ENCODE measurements at regions not wholly inside any gene's neighbourhood (a gene's known extent, or its start where the extent isn't known, plus 50 kb on each side); places are given as distances from the start of the nearest gene placed in this dataset.
"Not testable (repeated sequence)": the region's sequence is repeated elsewhere in the genome, so short reads cannot be mapped to it uniquely, and the experiment has no call there.

GRCh38 chr4:138460477-138461414 is 218.6 kb upstream of the SLC7A11 start:
- H3K4me3 Mint-ChIP-seq: no peak overlapping the region
- H3K9me3 Mint-ChIP-seq: peaks cover 2% of the 10 kb centered on the region
- no peak overlapping the region for H3K27ac Mint-ChIP-seq
- no peaks in the 10 kb centered on the region for H3K27me3 Mint-ChIP-seq
- no peak for ATAC-seq
- no peaks in the 10 kb centered on the region for H3K4me1 Mint-ChIP-seq
- no peaks in the 10 kb centered on the region for H3K36me3 Mint-ChIP-seq

DNA sequence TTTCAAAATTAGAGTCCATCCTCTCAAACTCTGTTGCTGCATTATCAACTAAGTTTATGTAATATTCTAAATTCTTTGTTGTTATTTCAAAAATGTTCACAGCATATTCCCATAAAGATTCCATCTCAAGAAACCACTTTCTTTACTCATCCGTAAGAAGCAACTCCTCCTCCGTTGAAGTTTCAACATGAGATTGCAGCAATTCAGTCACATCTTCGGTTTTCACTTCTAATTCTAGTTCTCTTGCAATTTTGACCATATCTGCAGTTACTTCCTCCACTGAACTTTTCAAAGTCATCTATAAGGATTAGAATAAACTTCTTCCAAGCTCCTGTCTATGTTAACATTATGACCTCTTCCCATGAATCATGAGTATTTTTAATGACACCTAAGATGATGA is 216.6 kb upstream of the SLC7A11 start:
- ATAC-seq: no peak
- Mint-ChIP-seq H3K27me3 (no peaks in the 10 kb centered on the region), H3K36me3 (no peaks in the 10 kb centered on the region), H3K4me3 (no peak overlapping the region), H3K27ac (no peak overlapping the region), H3K9me3 (peaks cover 4% of the 10 kb centered on the region), H3K4me1 (no peaks in the 10 kb centered on the region)

- not testable (repeated sequence) for ATAC-seq, H3K27me3 Mint-ChIP-seq, H3K36me3 Mint-ChIP-seq, H3K4me3 Mint-ChIP-seq, H3K4me1 Mint-ChIP-seq, H3K9me3 Mint-ChIP-seq, H3K27ac Mint-ChIP-seq
Observed at GRCh38 chr4:138456349-138456748, 214.2 kb upstream of the SLC7A11 start.

GRCh38 chr4:138455097-138455496 is 212.9 kb upstream of the SLC7A11 start:
- Mint-ChIP-seq H3K27ac (no peak overlapping the region), H3K27me3 (no peaks in the 10 kb centered on the region), H3K9me3 (peaks cover 4% of the 10 kb centered on the region), H3K36me3 (no peaks in the 10 kb centered on the region), H3K4me3 (no peak overlapping the region), H3K4me1 (no peaks in the 10 kb centered on the region)
- no peak for ATAC-seq

- H3K36me3 Mint-ChIP-seq: no peaks in the 10 kb centered on the region
- H3K4me3 Mint-ChIP-seq: no peak overlapping the region
- no peaks in the 10 kb centered on the region for H3K27me3 Mint-ChIP-seq
- H3K9me3 Mint-ChIP-seq: peaks cover 4% of the 10 kb centered on the region
- no peak for ATAC-seq
- no peaks in the 10 kb centered on the region for H3K4me1 Mint-ChIP-seq
- no peak overlapping the region for H3K27ac Mint-ChIP-seq
Observed at GRCh38 chr4:138452826-138453225, 210.7 kb upstream of the SLC7A11 start.

GRCh38 chr4:138451276-138451663 is 209.1 kb upstream of the SLC7A11 start:
- Mint-ChIP-seq H3K4me3 (no peak overlapping the region), H3K27ac (no peak overlapping the region), H3K27me3 (no peaks in the 10 kb centered on the region), H3K9me3 (peaks cover 4% of the 10 kb centered on the region), H3K36me3 (no peaks in the 10 kb centered on the region), H3K4me1 (no peaks in the 10 kb centered on the region)
- no peak for ATAC-seq

GRCh38 chr4:138450546-138451275 is 208.6 kb upstream of the SLC7A11 start:
- no peaks in the 10 kb centered on the region for H3K4me1 Mint-ChIP-seq
- H3K27me3 Mint-ChIP-seq: no peaks in the 10 kb centered on the region

DNA sequence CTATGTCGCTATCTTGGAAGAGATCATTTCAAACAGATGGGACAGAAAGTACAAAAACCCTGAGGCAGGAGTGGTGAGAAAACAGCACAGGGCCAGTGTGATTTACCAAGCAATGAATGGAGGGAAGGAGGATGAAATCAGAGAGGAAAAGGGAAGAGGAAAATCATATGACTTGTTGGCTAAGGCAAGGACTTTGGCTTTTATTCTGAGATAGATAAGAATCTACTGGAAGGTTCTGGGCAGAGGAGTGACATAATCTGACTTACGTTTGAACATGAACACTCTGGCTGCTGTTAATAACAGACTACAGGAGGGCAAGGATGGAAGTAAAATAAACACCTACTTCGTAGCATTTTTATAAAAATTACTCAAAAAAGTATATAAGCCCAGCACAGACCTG is 207.8 kb upstream of the SLC7A11 start:
- H3K4me3 Mint-ChIP-seq: no peak overlapping the region
- no peak overlapping the region for H3K27ac Mint-ChIP-seq
- no peaks in the 10 kb centered on the region for H3K36me3 Mint-ChIP-seq
- no peak for ATAC-seq
- no peaks in the 10 kb centered on the region for H3K9me3 Mint-ChIP-seq
- H3K27me3 Mint-ChIP-seq: no peaks in the 10 kb centered on the region
- no peaks in the 10 kb centered on the region for H3K4me1 Mint-ChIP-seq

More at GRCh38 chr4:138450546-138451275, 208.6 kb upstream of the SLC7A11 start:
- H3K4me3 Mint-ChIP-seq: no peak overlapping the region
- H3K9me3 Mint-ChIP-seq: peaks cover 2% of the 10 kb centered on the region
- no peaks in the 10 kb centered on the region for H3K36me3 Mint-ChIP-seq
- no peak overlapping the region for H3K27ac Mint-ChIP-seq
- ATAC-seq: no peak

DNA sequence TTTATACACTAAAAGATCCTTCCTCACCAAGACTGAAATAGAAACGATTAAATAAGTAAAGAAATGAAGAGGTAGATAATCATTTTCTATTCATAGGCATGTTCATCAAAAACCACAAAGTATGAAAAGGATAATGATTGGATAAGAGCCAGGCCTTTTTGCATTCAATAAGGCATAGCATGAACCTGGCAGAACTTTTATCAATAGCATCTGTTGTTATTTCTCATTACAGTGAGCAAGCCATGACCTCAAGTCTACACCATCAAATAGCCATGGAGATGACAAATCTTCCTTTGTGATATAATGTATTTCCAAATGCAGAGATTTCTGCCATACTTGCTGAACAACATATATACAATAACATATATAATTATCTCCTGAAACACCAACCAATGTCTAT is 206.0 kb upstream of the SLC7A11 start:
- no peak overlapping the region for H3K27ac Mint-ChIP-seq

GRCh38 chr4:138446456-138446855 is 204.3 kb upstream of the SLC7A11 start:
- Mint-ChIP-seq H3K27ac (no peak overlapping the region), H3K4me1 (no peaks in the 10 kb centered on the region), H3K4me3 (no peak overlapping the region), H3K27me3 (no peaks in the 10 kb centered on the region), H3K36me3 (no peaks in the 10 kb centered on the region), H3K9me3 (peaks cover 3% of the 10 kb centered on the region)
- ATAC-seq: no peak

More for the DNA sequence above, 206.0 kb upstream of the SLC7A11 start:
- no peaks in the 10 kb centered on the region for H3K27me3 Mint-ChIP-seq
- no peaks in the 10 kb centered on the region for H3K4me1 Mint-ChIP-seq
- no peak for ATAC-seq
- no peaks in the 10 kb centered on the region for H3K36me3 Mint-ChIP-seq
- no peak overlapping the region for H3K4me3 Mint-ChIP-seq
- H3K9me3 Mint-ChIP-seq: peaks cover 3% of the 10 kb centered on the region

GRCh38 chr4:138445098-138445497 is 202.9 kb upstream of the SLC7A11 start:
- Mint-ChIP-seq H3K27me3 (no peaks in the 10 kb centered on the region), H3K36me3 (no peaks in the 10 kb centered on the region), H3K9me3 (peaks cover 3% of the 10 kb centered on the region), H3K4me1 (no peaks in the 10 kb centered on the region), H3K4me3 (no peak overlapping the region), H3K27ac (no peak overlapping the region)
- no peak for ATAC-seq

DNA sequence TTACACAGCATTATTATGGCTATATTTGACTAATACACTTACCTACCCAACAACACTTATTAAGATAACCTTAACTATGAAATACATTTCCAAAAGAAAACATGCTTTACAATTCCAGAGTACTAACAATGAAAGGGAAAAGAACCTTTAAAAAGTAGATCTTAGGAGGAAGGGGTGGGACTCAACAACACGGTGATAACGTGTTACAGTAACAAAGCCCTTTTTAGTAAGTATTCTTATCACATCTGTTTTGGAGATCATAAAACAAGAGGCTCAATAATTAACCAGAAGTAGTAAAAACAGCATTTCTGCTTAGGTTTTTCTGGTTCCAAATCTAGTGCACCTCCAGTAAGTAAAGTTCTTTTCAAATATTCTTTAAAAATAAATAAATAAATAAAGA is 202.1 kb upstream of the SLC7A11 start:
- no peak overlapping the region for H3K27ac Mint-ChIP-seq
- no peaks in the 10 kb centered on the region for H3K27me3 Mint-ChIP-seq
- H3K36me3 Mint-ChIP-seq: no peaks in the 10 kb centered on the region
- H3K4me1 Mint-ChIP-seq: no peaks in the 10 kb centered on the region
- no peak for ATAC-seq
- peaks cover 3% of the 10 kb centered on the region for H3K9me3 Mint-ChIP-seq
- no peak overlapping the region for H3K4me3 Mint-ChIP-seq

- no peaks in the 10 kb centered on the region for H3K27me3 Mint-ChIP-seq
- no peak overlapping the region for H3K4me3 Mint-ChIP-seq
- peaks cover 10% of the 10 kb centered on the region for H3K9me3 Mint-ChIP-seq
- no peak overlapping the region for H3K27ac Mint-ChIP-seq
- ATAC-seq: no peak
- H3K36me3 Mint-ChIP-seq: peaks cover 3% of the 10 kb centered on the region
- H3K4me1 Mint-ChIP-seq: no peaks in the 10 kb centered on the region
Observed at GRCh38 chr4:138439143-138439581, 197.0 kb upstream of the SLC7A11 start.

DNA sequence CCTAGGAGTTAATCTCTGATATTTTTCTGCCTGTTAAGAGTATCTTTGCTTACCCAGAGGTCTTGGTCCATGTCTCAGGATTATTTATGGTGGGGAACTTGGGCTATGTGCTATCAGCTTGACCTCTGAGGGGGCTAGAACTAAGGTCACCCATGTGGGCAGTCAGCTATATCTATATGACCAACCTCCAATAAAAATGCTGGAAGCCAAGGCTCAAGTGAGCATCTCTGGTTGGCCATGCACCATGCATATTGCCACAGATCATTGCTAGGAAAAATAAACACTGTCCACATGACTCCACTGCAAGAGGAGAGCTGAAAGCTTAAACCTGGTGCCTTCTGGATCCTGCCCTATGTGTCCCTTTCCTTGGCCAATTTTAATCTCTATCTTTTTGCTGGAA is 196.5 kb upstream of the SLC7A11 start:
- Mint-ChIP-seq H3K4me1 (no peaks in the 10 kb centered on the region), H3K27ac (no peak overlapping the region), H3K9me3 (peaks cover 7% of the 10 kb centered on the region), H3K27me3 (no peaks in the 10 kb centered on the region), H3K36me3 (peaks cover 5% of the 10 kb centered on the region), H3K4me3 (no peak overlapping the region)
- ATAC-seq: no peak

- H3K27me3 Mint-ChIP-seq: no peaks in the 10 kb centered on the region
- peaks cover 5% of the 10 kb centered on the region for H3K36me3 Mint-ChIP-seq
- no peak overlapping the region for H3K4me3 Mint-ChIP-seq
- H3K4me1 Mint-ChIP-seq: no peaks in the 10 kb centered on the region
- peaks cover 15% of the 10 kb centered on the region for H3K9me3 Mint-ChIP-seq
- no peak for ATAC-seq
- no peak overlapping the region for H3K27ac Mint-ChIP-seq
Observed at GRCh38 chr4:138437263-138437851, 195.2 kb upstream of the SLC7A11 start.
